GM21576 (cell line): ENCODE measurements at regions not wholly inside any gene's neighbourhood (a gene's known extent, or its start where the extent isn't known, plus 50 kb on each side); places are given as distances from the start of the nearest gene placed in this dataset.

Experiments used
- ATAC-seq: cut with Tn5 transposase; IDR thresholded peaks from one replicate; pipeline ENCODE4 v1.9.1; 2021; ENCODE audit warnings: mild to moderate bottlenecking, moderate library complexity; ENCODE audit not compliant: unreplicated experiment

DNA sequence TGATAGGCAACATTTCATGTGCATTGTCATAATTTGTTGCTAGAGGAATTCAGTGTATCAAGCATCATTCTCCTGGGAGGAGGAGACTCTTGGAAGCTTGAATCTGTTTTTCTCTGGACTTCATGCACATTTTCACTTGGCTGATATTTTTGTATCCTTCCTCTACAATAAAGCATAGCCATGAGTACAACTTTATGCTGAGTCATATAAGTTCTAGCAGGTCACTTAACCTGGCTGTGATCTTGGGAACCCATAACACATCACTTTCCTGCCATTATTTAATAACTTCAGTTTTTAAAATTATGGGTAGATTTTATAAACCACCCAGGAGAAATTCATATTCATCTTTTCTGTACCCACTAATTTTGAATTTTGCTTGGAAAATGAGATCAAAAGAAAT lies 203.0 kb upstream of the CD96 start:
- ATAC-seq: no peak

DNA sequence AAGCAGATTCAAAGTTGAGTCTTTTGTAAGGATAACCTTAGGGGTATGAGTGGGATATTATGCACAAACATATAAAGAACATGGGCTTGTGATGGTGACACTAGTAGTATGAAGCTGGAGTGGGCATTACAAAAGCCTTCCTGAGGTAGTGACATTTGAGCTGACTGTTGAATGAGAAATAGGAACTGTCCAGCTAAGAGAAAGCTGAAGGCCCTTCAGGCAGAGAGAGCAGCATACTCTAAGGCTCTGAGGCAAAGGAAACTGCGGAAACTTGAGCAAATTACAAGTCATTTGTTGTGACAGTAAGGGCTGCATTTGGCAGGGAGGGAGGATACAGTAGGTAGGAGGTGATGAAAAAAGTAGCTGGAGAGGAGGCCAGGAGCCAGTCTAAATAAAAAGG lies 190.7 kb upstream of the CD96 start:
- ATAC-seq: no peak

DNA sequence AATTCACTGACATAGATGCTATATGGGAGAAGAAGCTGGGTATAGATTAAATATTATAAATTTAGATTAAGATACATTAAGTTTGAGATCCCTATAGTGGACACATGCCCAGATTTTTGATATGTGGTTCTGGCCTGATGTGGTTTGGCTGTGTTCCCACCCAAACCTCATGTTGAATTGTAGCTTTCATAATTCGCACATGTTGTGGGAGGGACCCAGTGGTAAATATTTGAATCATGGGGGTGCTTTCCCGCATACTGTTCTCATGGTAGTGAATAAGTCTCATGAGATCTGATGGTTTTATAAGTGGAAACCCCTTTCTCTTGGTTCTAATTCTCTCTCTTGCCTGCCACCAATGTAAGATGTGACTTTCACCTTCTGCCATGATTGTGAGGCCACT lies 189.4 kb upstream of the CD96 start:
- no peak for ATAC-seq

DNA sequence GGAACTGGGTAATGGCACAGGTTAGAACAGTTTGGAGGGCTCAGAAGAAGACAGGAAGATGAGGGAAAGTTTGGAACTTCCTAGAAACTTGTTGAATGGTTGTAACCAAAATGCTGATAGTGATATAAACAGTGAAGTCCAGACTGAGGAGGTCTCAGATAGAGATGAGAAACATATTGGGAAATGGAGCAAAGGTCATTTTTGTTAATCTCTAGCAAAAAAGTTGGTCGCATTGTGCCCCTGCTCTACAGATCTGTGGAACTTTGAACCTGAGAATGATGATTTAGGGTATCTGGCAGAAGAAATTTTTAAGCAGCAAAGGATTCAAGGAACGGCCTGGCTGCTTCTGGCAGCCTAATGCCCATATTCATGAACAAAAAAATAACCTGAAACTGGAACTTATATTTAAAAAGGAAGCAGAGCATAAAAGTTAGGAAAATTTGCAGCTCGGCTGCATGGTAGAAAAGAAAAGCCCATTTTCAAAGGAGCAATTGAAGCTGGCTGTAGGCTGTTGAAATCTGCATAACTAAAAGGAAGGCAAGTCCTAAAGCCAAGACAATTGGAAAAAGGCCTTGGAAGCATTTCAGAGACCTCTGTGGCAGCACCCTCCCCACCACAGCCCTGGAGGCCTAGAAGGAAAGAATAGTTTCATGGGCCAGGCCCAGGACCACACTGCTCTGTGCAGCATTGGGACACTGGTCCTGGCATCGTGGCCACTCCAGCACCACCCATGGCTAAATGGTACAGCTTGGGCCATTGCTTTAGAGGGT lies 182.6 kb upstream of the CD96 start:
- ATAC-seq: no peak

DNA sequence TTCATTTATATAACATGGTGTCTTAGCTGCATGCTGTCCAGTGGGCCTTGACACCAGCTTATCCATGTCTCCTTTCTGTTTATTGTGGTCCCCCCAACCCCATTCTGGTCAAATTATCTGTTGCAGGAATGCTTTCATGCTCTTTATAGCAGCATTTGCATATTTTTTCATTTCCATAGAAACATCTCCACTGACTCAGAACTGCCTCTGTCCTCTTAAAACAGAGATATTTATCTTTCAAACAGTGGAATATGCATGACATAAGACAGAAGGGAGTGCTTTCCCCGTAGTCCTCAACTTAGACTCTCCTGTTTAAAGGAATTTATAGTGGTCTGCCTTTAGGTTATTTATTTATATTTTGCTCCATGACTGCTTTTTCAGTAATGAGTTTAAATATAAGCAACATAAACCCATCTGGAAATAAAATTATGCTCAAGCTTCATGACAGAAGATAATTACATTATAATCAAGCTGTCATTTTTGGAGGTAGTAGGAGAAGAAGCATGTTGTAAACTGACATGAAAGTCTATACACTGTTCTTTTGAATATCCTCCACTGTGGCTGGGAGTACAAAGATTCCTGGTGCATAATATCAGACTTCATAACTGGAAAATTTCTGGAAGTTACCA lies 179.5 kb upstream of the CD96 start:
- ATAC-seq: no peak

DNA sequence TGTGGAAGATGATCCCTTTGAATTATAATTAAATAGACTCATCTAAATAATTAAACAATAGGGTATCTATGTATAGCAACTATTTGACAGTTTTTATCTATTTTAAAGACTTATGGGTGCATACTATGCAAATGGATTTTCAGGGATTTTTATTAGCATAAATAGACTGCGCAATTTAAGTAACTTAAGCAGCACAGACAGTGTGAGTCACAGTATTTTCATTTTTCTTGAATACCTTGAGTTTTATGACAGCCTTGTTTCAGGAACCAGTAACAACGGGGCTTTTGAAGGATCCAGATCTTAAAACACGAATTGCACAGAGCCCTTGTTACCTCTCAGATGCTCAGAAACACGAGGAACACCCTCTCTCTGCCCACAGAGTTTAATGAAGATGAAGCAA lies 175.5 kb upstream of the CD96 start:
- no peak for ATAC-seq

DNA sequence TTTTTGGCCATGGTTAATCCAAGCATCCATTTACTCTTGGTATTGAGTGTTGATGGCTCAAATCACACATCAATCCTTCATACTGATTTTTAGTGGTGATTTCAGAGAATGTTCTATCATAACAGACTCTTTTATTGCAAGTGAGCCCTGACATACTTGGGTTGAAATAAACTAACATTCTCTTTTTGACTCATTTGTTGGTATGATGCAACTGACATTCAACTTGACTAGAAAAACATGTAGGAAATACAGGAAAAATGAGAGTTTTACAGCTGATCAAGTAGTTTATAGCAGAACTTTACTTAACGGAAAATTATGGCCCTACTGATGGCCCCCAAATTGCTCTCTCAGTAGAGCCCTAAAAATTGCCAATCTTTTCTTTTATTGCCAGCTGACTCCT lies 173.9 kb upstream of the CD96 start:
- no peak for ATAC-seq

DNA sequence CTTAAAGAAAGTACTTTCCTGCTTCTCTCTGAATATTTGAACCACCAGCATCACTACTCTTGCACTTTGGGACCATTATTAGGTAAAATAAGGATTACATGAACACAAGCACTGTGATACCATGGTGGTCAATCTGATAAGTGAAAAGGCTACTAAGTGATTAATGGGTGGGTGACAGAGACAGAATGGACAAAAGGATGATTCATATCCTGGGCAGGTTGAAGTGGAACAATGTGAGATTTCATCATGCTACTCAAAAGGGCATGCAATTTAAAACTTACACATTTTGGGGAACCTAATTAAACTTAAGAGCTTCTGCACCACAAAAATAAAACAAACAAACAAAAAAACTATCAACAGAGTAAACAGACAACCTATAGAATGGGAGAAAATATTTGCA lies 172.0 kb upstream of the CD96 start:
- no peak for ATAC-seq

DNA sequence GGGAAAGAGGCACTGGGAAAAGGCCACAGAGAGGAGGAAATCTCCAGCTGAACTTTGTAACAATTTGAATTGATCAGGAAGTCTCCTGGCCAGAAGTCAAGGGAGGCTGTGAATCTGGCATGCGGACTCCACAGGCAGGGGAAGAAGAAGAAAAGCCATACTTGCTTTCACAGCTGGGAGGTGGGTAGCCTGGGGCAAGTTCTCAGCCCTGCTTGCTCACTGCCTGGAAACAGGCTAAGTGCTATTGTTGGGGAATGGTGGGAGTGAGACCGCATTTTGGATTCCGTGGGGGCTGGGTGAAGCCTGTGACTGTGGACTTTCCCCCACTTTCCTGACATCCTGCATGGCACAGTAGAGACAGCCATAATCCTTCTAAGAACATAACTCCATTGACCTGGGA lies 168.8 kb upstream of the CD96 start:
- no peak for ATAC-seq

DNA sequence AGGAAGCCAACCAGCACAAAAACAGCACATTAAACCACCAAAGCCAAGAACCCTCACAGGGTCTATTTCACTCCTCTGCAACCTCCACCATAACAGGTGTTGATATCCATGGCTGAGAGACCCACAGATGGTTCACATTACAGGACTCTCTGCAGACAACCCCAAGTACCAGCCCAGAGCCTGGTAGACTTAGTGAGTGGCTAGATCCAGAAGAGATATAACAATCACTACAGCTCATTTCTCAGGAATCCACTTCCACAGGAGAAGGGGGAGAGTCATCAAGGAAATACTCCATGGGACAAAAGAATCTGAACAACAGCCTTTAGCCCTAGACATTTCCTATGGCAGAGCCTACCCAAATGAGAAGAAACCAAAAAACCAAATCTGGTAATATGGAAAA lies 168.1 kb upstream of the CD96 start:
- ATAC-seq: no peak

DNA sequence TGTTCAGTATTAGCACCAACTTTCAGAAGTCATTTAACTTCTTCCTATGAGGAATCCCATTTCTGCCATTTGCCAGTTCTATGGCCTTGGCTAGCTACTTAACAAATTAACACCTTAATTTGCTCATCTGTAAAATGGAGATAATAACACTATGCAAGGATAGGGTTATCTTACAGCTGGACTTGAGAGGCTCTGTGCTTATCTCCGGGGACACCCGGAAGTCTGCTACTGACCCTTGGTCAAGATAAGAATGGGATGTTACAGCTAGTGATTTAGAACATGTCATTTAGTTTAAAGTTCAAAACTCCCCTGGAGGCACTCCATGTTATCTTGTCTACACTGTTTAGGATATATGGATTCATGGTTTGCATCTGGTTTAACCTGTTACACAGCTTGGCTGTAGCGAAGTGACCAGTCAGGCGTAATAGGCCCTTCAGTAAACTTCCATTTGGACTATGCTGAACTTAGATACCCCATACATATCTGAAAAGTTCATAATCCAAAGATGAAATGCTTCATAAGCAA lies 156.0 kb upstream of the CD96 start:
- ATAC-seq: no peak

DNA sequence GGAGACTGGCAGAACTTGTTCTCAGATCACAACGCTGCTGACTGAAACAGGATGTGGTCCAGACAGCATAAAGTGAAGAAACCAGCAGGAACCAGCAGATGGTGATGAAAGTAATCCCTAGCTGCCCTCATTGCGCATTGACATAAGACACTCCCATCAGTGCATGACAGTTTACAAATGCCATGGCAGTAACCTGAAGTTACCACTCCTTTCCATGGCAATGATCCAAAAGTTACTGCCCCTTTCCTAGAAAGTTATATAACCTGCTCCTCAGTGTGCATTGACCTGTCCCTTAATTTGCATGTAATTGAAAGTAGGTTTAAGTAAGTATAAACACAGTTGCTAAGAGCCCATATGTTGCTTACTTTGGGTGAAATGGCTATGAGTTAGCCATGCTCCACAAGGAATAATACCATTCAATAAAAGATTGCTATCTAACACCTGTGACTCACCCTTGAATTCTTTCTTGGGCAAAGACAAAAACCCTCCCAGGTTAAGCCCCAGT lies 149.1 kb upstream of the CD96 start:
- no peak for ATAC-seq

DNA sequence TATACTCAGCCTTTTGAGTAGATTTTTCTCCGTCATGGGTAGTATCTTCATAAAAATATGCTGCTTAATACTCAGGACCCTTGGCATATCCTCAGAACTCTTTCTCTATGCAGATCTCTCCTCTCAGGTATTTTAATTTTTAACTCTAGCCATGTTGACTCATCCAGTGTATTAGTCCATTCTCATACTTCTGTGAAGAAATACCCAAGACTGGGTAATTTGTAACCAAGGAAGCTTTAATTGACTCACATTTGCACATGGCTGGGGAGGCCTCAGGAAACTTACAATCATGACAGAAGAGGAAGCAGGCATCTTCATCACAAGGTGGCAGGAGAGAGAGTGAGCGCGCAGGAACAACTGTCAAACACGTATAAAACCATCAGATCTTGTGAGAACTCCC lies 129.3 kb upstream of the CD96 start:
- no peak for ATAC-seq

DNA sequence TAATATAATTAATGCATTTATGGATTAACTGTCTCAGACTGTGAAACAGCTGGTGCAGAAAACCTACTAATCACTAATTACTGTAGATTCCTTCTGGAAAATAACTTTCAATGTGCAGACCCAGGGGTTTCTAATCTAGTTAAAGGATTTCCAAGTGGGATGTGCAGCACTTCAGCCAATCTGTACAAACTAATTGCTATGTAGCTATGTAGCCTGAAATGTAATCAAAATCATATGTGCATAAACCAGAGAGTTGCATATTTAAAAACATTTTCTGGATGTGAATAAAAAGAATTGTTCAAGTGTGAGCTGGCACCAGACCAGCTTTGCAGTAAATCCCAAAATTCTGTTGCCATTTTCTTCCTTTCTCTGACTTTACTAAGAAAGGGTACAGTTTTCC lies 127.5 kb upstream of the CD96 start:
- no peak for ATAC-seq

DNA sequence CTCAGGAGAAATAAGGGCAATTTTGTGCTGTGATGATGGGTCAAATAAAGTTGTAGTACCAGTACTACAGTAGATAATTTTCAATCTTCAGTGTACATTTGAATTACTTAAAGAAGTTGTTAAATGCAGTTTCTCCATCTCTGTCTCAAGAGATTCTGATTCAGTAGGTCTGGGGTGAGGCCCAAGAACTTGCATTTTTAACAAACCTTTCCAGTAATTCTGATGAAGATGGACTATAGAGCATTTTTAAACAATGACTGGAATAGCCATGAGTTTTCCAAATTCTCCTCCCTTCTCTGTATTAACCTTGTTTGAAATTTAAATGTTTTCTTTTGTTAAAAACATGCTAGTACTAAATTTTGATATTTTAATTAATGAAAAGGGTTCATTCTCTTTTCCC lies 127.0 kb upstream of the CD96 start:
- ATAC-seq: no peak

DNA sequence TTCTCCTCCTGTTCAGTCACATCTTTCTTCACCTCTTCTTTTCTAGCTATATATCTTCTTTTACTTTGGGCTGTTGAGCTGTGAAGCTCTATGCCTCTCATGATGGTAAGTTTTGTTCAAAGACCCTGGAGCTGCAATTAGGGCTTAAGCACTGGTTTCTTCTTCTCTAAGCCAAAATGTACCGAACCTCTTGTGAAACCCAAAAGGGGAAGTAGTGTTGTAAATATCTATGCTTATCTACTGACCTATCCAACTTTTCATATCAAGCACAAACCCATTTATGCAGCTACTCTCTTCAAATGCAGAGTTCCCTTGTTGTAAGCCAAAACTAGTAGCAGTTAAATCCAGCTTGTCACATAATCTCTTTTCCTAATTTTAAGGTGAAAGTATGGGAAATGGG lies 123.6 kb upstream of the CD96 start:
- no peak for ATAC-seq

DNA sequence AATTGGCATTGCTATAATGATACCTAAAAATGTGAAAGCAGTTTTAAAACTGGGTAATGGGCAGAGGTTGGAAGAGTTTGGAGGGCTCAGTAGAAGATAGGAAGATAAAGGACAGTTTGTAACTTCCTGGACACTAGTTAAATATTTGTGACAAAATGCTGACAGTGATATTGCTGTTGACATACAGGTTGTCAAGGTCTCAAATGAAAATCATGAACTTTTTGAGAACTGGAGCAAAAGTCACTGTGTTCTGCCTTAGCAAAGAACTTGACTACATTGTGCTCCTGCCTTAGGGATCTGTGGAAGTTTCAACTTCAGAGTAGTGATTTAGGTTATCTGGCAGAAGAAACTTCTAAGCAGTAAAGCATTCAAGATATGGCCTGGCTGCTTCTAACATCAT lies 113.7 kb upstream of the CD96 start:
- ATAC-seq: no peak

DNA sequence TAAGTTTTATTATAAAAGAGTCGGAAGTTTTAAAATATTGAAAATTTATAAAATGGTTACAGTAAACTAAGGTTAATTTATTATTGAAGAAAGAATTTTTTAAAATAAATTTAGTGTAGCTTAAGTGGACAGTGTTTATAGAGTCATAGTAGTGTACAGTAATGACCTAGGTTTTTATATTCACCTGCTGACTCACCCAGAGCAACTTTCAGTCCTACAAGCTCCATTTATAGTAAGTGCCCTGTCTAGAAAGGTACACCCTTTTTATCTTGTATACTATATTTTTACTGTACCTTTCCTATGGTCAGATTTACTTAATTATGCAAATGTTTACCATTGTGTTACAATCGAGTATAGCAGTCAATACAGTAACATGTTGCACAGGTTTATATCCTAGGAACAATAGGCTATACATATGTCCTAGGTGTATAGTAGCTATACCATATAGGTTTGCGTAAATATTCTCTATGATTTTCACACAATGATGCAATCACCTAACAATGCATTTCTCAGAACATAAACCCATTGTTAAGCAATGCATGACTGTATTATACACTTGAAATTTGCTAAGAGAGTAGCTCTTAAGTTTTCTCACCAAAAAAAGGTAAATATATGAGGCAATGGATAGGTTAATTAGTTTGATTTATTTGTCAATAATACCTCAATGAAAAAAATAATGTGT lies 106.9 kb upstream of the CD96 start:
- no peak for ATAC-seq

DNA sequence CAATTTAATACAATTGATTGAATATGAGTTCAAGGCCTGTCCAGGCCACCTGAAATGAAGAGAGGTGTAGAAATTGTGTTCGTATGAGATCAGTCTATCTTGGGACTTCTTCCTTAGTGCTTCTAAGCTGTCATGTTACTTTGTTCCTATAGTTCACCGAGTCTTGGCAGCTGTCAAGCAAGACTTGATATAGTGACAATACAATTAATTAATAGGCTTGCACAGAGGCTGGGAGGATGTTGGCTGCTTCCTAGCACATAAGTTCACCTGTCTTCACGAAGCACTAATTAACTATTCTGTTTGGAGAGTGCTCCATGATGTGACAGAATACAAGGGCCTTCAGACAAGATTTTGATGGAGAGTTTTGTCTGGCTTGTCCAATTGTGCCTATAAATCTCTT lies 103.7 kb upstream of the CD96 start:
- ATAC-seq: no peak

DNA sequence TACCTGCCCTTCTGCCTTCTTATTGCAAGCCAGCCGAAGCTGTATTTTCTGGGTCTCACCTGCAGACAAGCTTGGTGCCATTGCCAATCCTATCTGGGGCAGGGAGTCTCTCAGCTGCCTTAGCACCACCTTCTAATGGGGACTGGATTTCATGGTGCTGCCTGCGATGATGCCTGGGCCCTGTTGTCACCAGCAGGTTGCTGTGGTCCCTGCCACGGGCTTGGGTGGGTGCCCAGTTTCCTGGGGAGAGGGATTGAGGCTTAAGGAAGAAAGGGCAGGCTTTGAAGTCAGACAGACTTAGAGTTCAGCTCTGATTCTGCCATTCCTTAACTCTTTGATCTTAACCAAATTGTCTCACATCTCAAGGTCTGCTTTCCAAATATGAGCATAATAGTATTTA lies 87.4 kb upstream of the CD96 start:
- no peak for ATAC-seq

DNA sequence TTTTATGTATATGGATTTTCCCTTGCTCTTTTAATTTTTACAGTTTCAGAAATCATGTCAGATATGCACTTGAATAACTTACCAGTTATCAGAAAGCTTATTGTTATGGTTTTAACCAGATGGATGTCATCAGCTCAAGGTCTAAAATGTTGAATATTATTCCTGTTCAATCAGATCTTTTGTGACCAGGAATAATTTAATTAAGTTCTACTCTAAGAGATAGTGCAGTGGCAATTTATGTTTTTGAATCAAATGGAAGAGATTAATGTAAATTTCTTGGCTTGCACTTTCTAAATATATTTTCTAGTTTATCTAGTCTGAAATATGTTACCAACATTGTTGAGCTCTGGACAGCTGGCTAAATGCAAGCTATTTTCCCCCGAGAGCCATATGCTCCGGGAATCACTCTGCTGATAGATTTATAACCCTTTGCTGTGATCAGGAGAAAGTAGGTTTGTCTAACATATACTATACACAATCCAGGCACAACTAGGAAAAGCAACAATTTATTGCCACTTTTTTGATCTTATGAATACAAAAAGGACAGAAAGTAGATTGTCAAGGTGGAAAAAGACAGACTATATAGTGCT lies 76.8 kb upstream of the CD96 start:
- no peak for ATAC-seq

DNA sequence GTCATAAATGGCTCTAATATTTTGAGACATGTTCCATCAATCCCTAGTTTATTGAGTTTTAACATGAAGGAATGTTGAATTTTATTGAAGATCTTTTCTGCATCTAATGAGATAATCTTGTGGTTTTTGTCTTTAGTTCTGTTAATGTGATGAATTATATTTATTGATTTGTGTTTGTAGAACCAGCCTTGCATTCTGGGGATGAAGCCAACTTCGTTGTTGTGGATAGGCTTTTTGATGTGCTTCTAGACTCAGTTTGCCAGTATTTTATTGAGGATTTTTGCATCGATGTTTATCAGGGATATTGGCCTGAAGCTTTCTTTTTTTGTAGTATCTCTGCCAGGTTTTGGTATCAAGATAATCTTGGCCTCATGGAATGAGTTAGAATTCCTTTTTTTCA lies 72.0 kb upstream of the CD96 start:
- ATAC-seq: no peak
